Mucosa of gallbladder (tissue), 1 donor: ENCODE measurements at regions not wholly inside any gene's neighbourhood (a gene's known extent, or its start where the extent isn't known, plus 50 kb on each side); places are given as distances from the start of the nearest gene placed in this dataset.
"Not testable (repeated sequence)": the region's sequence is repeated elsewhere in the genome, so short reads cannot be mapped to it uniquely, and the experiment has no call there.

Experiments used
- DNase-seq: peaks from one replicate; pipeline ENCODE4 v3.0.0-alpha.2; 2020; ENCODE audit warnings: low spot score
- donor health status: DM: no; HTN: no; CAD: no.

DNA sequence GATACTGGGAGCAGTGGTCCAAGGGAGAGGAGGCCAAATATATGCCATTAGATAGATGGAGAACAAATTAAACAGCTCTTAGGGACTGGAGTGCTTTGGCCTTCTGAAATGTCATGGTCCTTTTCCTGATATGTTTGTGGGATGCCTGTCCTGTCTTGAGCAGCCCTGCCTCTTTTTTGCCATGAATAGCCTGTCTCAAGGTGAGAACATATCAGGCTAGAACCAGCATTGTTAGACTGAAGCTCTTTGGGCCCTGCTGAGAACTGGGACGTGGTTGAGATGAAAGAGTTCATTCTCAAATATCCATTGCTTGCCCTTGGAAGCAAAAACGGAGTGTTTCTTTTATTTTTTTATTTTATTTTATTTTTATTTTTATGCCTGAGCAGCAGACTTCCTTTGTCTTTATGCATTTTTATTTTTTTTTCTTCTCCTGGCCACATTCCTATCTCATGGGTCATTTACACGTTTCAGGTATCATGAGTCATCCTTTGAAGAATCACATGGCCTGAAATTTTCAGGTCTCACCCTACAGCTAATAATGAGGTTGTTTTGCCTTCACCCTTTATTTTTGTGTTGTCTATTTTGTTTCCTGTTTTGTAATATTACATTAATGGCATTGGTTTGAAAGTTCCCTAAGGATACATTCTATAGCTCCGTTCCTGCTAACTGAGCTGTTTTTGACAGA, 371.4 kb downstream of the PSAT1 start:
- no peak for DNase-seq

DNA sequence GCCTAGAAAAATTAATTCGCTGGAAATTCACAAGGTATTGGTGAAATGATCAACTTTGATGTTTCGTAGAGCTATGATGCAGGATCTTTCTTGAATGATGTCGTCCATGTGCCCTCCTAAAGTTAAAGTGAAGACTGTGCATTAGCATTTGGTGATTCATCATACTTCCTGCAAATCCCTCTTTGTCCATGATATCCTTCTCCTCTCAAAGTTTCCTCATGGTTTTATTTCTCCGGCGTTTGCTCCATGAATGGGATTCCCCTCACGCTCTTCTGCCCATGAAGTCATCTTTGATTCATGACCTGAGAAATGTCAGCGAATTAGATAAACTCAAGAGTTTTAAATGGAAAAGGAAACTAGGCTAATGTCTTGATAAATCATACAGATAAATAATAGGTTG, 372.7 kb downstream of the PSAT1 start:
- DNase-seq: no peak

DNA sequence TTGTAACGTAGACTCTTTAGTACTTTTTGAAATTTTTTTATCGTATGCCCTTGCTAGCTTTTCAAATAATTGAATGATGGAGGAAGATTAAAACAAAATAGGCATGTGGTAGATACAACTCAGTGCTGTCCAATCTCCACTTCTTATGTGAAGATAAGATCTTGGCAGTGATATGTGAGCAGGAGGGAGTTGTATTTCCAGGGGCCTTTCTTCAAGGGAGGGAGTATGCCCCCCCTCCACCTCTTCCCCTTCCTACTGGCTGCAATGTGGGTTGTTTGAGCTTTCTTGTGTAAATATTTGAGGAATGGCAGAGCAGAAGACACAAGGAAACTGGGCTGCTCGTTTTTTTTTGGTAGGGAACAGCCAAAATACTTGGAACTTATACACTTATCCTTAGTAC, 374.9 kb downstream of the PSAT1 start:
- no peak for DNase-seq

DNA sequence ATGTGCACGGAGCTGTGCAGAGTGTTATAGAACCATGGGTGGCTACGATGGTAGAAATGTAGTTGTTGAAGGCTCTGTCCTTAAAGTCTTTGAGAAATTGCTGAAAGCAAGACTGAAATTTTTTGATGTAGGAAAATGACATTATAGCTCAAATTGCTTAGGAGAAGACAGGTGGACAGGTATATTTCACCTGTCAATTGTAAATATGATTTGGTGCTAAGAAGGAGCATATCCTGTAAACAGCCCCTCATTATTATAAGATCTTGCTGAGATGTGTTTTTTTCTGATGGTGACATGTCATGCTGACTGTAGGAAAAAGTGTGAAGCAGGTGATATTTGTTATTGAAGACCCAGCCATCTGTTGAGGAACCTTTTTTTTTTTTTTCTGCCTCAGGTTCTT, 377.9 kb downstream of the PSAT1 start:
- DNase-seq: no peak

DNA sequence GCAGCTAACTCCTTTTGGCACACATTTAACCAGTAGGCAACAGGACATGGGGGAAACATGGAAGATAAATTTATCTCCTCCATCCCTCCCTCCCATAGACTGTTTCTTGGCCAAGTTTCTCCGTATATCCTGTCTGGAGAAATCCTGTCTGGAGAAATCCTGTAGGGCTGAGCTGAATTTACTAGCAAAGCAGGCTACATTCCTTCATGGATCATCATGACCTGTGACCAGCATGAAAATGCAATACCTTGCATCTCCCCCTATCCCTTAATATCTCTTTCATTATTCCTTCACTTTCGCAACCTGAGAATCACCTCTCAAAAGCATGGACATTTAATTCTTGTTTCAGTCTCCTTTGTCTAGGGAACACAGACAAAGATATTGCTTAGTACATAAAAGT, 379.1 kb downstream of the PSAT1 start:
- no peak for DNase-seq

DNA sequence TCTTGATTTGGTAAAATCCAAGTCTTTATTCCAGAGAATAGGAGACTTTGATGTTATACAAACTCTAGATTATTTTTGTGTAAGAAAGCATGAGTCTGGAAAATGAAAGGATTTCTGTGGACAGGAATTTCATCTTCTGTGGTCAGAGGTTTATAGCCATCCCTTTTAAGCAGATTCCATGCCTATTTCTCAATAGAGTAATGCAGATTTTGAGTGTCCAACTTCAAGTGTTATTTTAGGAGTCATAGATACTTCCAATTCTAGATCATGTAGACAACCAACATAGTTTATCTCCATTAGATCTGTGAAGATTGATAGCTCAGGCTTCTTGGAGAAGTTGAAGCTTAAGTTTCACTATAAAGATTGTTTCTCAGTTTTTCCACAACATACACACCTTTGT, 379.7 kb downstream of the PSAT1 start:
- no peak for DNase-seq

DNA sequence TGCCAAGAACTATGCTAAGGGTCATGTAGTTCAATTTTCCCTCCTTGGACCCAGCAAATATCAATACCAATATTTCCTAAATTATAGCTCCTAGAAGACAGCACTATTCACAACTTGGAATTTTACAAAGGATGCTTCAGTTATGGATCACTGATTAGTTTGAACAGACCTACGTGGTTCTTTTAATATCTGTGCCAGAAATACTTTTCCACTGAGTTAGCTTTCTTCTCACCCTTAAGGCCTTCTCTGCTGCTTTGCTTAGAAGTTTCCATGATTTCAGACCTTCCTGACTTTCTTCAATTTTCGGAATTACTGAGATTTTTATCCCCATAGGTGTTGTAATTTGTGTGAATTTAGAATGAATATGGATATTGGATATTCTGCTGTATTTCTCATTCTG, 380.4 kb downstream of the PSAT1 start:
- DNase-seq: no peak

DNA sequence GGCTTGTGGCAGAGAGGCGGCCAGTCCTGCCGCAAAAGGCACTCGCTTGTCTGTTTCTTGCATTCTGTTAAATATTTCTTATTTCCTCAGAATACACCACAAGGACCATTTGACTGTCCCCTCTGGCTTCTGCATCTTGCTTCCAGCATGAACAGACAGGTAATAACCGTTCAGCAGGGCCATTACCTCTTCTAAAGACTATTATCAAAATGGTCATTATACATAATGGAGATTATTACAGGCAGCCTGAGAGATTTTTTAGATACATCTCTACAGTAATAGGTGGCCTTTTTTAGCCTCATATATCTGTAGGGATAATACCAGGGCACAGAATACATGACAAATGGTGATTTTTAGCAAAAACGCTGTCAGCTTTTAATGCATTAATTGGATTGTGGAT, 382.0 kb downstream of the PSAT1 start:
- no peak for DNase-seq

DNA sequence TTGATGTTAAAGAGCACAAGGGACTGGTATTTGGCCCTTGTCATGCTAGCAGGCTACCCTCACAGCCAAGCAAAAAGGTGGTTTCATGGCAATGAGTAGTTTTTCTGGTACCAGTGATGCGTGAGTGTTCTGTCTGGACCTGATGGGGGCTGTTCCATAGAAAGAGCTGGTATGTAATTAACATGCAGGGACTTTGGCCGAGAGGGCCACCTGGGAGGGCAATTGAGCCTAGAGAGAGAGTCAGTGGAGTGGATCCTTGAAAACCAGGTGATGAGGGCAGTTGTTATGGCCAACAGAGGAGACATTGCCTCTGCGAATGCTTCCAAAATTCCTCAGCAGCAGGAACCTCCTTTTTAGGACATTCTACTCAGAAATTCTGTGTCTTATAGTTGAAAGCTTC, 383.3 kb downstream of the PSAT1 start:
- DNase-seq: no peak

DNA sequence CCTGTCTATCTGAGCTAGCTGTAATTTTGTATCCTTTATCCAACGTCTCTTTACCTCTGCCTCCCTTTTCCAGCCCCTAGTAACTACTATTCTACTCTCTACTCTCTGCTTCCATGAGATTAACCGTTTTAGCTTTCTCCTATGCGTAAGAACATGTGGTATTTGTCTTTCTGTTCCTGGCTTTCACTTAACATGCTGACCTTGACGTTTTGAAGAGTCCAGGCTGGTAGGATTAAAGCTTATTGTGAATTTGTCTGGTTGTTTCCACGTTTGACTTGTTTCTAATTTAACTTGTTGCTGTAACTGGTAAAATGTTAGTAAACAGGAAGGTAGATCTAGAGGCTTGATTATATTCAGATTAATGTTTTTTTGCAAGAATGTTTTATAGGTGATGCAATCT, 385.3 kb downstream of the PSAT1 start:
- DNase-seq: no peak

DNA sequence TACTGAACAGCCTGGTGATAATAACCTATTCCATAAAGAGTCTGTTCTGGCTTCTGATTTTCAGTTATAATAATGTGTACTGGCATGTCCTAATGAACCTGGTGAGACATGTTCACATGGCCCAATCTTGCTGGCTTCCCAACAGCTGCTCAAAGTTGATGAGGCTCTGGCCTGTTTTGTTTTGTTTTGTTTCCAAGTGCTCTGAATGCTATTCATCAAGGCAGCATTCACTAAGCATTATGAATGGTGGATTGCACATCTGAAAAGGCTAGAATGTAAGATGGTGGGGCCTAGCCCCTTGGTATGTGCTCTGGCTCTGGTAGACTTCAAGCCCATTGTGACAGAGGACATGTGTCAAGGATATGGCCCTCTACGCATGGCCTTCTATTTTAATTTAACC, 388.5 kb downstream of the PSAT1 start:
- DNase-seq: no peak

DNA sequence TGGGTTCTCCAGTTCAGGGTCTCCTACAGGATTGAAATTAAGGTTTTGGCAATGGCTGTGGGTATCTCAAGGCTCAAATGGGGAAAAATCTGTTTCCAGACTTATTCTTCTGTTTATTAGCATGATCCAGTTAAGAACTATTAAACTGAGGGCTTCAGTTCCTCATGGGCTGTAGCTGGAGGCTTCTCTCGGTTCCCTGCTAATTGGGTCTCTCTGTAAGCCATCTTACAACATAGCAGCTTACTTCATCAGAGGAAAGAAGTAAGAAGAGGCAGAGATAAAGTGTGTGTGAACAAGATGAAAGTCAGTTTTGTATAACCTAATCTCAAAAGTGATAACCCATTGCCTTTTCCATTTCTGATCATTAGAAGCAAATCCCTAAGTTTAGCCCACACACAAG, 391.9 kb downstream of the PSAT1 start:
- no peak for DNase-seq

DNA sequence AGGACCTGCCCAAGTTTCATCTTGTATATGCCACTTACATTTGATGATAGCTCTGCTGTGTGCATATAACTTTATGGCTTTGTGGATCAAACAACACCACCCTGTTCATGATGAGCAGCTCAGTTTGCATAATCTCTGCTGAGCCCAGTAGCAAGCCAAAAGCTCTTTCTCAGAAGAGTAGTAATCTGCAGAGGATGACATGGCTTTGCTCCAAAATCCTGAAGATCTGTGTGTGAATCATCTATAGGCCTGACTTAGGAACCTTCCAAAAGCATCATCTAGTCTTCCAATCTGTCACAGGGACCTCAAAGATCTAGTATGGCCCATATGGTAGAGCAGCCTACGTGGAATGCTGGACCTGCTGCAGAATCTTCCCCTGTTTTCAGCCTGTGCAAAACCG, 394.6 kb downstream of the PSAT1 start:
- DNase-seq: no peak

DNA sequence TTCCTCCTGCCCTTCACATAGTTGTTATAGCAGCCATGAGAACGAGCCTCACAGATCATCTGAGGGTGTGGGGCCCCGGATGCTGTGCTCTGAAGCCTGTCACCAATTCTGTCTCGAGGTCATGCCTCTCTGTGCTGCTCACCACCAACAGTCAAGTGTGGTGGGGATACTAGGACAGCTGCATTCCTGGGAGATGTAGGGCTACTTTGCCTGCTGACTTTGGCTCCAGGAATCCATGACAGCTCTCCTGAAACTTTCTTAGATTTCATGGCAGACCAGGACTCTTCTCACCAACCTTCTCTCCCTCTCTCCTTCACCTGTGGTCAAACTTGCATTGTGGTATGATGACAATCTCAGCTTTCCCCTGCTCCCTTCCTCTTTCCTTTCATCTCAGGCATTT, 395.9 kb downstream of the PSAT1 start:
- no peak for DNase-seq

DNA sequence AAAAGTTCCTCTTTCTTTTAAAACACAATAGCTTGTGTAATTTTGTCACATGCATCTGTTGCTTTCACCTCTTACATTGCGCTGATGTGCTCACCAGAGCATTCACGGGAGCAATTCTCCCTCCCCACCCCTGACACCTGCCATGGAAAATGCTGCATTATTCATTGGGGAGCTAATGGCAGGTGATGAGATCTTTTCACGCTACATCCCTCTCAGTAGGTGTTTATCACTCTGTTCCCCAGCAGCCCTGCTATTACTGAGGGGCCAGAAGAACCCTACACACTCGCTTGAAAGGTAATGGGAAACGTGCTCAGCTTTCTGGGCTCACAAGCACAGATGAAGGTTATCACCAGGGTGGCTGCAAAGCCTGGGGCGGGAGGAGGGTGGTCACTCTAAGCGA, 398.0 kb downstream of the PSAT1 start:
- no peak for DNase-seq

DNA sequence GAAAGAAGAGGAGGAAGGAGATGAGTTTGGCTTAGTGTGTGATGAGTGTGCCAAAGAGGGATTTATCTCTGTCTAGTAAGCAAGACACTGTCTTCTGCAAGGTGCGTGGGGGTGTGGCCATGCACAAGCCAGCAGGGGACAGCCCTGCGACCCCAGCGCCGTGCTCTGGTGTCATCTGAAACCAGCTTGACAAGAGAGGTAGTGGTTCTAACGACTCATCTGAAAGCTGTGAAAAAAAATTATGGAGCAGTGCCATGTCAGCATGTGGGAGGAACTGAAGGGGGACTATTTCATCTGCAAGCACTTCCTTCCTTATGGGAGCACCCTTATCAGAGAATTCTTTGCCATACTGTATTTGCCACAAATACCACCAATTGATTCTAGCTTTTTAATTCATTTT, 398.6 kb downstream of the PSAT1 start:
- no peak for DNase-seq

DNA sequence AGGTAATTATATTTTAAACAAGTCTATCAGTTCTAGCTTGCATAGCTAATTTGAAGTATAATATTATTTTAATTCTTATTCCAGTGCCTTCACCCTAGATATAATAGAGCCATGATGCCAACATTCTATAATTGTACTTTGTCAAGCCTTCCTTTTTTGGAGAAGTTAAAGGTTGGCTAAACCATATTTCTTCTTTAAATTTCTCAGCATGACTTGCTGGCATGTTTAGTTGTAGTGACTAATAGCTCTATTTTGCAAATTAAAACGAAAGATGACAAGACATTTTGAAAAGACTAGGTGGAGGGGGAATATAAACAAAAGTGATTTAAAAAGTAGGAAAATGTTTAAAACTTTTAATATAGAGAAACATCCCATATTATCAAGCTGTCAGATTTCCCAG, 400.7 kb downstream of the PSAT1 start:
- no peak for DNase-seq

DNA sequence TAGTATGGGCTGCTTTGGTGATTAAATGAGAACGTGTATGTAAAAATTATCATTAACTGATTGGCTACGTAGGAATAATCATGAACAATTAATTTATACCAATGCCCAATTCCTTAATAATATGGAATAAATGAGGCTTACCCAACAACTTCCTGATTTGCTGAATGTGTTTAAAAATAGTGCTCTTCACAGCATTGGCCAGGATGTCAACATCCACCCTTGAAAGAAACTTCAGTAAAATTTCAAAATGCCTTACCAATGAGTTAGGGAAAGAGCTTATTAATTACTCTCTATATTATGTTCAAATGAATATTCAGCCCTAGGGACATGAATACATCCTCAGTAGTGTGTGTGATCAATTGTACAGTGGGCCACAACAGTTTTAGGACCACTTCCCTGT, 401.4 kb downstream of the PSAT1 start:
- no peak for DNase-seq

DNA sequence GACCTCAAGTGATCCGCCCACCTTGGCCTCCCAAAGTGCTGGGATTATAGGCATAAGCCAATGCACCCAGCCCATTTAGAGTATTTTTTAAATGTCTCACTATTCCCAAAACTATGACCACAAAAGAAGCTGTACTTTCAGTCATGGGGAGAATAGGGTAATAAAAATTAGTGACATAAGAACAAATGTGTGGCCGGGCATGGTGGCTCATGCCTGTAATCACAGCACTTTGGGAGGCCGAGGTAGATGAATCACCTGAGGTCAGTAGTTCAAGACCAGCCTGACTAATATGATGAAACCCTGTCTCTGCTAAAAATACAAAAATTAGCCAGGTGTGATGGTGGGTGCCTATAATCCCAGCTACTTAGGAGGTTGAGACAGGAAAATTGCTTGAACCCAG, 402.3 kb downstream of the PSAT1 start:
- DNase-seq: not testable (repeated sequence)

DNA sequence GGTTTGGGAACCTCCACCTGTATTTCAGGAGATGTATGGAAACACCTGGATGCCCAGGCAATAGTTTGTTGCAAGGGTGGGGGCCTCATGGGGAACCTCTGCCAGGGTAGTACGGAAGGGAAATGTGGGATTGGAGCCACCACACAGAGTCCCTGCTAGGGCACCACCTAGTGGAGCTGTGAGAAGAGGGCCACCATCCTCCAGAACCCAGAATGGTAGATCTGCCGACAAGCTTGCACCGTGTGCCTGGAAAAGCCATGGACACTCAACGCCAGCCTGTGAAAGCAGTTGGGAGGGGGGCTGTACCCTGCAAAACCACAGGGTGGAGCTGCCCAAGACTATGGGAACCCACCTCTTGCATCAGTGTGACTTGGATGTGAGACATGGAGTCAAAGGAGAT, 407.2 kb downstream of the PSAT1 start:
- peak; percentile 13 for DNase-seq

DNA sequence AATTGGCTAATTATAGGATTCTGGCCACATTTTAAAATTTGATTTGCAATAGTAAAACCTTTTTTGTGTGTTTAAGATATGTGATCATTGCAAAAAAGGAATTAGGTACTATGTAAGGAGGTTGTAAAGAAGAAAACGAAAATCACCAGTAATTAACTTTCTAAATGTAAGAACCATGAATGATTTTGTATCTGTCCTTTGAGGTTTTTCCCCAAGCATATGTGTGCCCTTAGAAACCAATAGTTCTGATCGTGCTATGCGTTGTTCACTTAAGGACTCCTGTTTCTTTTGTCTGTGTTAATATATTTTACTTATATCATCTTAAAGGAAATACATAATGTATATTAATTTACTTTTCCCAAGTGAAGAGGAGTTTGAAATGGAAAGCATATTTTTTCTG, 410.2 kb downstream of the PSAT1 start:
- no peak for DNase-seq

DNA sequence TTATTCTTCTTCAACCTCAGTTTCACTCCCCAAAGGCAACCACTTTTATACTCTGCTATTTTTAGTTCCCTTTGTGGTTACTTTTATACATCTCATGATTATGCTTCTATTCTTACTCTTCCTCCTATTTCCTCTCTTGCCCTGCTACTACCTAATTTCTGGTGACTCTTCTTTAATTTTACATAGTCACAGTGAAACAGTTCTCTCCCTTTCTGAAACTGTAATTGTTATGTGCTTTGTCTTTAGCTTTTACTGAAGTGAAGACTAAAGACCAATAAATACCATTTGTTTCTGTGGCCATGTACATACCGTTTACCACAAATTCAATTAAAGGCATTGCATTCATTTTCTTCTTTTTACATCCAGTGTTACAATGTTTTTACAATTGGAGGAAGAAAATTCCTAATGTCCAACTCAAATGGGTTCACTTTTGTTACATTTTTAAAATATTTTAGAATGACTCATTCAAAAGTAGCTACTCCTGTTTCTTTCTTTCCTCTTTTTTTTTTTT, 410.6 kb downstream of the PSAT1 start:
- DNase-seq: no peak

DNA sequence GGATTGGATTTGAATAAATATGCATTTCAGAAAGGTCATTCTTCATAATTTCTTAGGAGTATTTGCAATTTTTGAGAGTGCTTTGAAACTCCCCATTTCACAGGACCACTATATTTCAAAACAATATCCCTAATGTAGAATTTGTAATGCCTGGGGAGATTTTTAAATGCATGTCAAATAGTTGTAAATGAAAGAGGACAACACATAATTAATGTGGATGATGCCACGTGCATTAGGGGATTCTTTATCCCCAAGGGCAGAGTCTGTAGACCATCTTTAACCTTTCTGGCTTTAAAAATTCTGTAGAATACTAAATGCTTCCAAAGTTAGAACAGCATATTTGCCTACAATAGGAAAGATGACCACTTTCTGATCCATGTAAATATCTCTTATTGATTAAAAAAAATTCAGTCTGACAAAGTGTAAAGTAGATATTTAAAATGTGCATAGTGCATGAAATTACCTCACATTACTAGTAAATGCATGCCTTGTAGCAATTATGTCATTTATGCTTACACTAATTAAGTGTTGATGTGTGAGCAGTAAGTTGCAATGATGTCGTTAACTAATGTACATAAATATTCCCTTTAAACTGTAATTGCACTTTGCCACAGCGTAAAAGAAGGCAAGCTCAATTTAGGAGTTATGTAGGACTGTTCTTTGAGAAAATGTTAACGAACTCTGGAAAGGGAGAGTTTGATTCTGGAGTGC, 416.1 kb downstream of the PSAT1 start:
- DNase-seq: no peak
